HG02642 (cell line): ENCODE measurements at regions not wholly inside any gene's neighbourhood (a gene's known extent, or its start where the extent isn't known, plus 50 kb on each side); places are given as distances from the start of the nearest gene placed in this dataset.
A peak's percentile ranks its signal among the peaks of the same experiment; 100 is the strongest.
"Not testable (repeated sequence)": the region's sequence is repeated elsewhere in the genome, so short reads cannot be mapped to it uniquely, and the experiment has no call there.

Experiments
- ATAC-seq: cut with Tn5 transposase; IDR thresholded peaks from one replicate; pipeline ENCODE4 v1.9.1; 2021; ENCODE audit warnings: mild to moderate bottlenecking; ENCODE audit not compliant: unreplicated experiment, poor library complexity

DNA sequence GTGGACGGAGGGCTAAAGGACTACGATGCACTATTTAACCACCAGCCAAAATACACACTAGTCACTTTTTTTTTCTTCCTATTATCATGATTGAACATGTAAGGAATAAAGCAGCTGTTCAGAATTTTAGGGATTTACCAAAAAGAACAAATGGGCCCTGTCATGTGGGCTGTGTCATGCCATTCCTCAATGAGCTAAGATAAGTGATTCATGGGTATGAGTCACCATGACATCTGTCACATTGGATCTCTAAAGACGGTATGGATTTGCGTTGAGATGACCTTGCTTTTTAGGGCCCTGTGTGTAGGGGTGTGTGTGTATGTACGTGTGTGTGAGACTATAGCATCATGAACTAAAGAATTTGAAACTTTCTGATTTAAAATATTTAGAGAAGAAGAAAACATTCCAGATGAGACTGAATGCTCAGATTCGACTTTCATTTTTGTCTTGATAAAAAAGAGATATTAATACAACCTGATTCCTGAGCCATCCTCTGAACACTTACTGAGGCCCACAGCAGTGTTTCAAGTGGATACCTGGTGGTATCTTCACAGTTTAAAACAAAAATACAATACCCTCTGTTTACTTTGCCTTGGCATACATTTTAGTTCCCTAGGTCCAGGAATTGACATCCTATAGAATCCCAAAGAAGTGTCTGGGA lies 246.1 kb upstream of the DUSP10 start:
- ATAC-seq = no peak

DNA sequence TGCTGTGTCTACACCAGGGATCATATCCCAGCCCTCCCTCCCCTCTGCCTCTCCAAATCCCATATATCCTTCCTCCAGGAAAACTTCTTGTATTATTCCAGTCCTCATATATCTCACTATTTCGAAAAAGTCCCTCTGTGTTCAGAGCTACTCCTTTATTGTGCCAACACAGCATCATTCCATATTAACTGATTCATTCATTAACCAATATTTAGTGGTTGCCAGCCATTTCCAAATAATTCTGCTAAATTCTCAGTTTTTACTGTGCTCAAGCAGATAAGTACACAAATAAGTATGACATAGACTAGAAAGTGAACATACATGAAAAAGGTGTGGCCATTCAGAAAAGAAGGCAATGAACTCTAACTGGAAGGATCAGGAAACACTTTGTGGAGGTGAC lies 241.6 kb upstream of the DUSP10 start:
- no peak for ATAC-seq

DNA sequence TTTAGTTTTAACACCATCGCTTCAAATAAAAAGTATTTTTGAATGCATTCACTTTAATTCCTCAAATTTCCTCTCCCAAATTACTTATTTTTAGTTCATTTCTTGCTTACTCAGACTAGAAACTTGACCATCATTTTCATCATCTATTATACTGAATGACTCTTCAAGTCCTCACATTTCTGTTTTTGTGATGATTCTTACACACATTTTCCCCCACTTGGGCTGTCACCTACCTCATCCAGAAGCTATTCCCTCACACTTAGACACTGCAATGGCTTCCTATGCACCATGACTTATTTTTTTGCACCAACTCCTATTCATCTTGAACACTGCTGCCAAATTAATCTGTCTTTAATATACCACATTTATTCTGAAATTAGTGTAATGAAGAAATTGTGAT lies 239.6 kb upstream of the DUSP10 start:
- no peak for ATAC-seq

DNA sequence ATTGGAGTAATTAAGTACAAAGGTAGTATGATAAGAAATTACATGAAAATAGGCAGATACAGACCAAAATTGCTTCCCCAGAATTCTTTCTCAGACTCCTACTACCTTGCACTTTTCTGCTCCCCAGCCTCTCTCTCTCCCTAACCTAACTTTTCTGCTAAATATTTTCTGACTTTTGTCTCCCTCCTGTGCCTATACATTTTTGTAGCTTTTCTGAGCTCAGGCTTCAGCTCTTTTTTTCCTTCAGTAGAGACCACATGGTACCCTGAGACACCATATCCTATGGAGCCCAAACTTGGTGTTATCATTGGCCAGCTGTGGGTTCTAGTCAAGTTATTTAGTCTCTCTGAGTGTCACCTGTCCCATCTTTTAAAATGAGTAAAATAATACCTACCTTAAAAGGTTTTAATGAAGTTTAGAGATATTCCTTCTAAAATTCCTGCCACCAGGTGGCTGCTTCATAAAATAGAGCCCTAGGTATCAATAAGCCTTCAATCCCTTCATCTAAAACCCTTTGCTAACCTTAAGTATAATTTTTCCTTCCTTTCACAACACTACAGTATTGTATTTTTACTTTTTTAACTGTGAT lies 237.6 kb upstream of the DUSP10 start:
- ATAC-seq = no peak

DNA sequence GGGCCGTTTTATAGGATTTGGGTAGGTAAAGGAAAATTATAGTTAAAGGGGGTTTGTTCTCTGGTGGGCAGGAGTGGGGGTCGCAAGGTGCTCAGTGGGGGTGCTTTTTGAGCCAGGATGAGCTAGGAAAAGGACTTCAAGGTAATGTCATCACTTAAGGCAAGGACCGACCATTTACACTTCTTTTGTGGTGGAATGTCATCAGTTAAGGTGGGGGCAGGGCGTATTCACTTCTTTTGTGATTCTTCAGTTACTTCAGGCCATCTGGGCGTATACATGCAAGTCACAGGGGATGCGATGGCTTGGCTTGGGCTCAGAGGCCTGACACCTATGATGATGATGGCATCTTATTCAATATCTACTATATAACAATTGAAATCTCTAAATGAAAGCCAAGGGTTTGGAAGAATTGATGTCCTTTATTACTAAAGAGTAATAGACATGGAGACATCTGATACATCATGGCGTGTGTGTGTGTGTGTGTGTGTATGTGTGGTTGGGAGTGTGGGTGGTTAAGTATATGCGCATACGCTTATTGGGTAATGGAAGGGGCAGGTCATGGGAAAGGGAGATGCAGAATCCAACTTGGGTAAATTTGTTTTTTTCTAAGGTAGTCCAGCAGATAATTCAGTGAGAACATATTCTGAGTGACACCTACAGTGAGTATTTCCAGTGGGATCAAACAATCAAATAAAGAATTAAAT lies 236.9 kb upstream of the DUSP10 start:
- not testable (repeated sequence) for ATAC-seq

DNA sequence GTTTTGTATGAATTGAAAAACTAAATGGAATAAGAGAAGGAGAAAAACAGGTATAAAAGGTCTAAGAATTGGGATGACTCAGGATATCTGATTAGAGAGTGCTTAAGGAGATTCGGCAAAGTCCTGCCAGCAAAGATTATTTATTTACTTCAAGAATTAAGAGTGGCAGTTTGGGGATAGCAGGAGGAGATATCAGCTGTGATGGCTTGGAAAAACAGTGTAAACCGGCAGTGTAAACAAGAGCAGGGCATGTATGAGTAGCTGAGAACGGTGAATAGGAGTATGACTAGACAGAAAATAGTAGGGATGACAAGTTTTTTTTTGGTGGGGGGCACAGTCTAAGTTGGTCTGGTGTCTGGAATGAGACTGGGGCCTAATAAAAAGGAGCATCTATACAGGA lies 231.9 kb upstream of the DUSP10 start:
- not testable (repeated sequence) for ATAC-seq

DNA sequence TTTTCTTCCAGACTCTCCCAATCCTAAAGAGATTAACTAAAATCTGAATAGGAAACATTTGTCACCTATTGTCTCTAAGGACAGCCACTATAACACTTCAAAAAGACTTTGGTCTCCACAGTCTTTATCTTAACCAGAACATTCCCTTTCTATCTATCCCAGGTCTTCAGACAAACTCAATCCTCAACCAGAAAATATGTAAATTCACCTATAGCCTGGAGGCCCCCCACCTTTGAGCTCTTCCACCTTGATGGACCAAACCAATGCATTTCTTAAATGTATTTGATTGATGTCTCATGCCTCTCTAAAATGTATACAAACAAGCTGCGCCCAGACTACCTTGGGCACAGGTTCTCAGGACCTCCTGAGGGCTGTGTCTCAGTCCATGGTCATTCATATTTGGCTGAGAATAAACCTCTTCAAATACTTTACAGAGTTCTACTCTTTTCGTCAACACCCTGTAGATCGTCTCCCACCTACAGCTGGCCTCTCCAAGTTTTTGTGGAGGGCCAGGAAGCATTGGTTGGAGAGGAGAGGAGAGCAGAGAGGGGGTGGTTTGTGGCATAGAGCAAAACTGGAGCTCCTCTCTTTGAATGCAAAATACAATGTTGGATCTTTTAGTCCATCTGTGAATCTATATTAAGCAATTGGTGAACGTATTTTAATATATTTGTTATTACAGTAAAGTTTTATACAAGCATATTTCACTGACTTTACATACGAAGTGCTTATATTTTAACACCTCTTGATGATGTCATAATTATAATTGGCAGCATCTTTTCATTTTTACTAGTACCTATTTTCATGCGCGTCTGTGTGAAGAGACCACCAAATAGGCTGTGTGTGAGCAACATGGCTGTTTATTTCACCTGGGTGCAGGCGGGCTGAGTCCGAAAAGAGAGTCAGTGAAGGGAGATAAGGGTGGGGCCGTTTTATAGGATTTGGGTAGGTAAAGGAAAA lies 230.7 kb upstream of the DUSP10 start:
- ATAC-seq = no peak

DNA sequence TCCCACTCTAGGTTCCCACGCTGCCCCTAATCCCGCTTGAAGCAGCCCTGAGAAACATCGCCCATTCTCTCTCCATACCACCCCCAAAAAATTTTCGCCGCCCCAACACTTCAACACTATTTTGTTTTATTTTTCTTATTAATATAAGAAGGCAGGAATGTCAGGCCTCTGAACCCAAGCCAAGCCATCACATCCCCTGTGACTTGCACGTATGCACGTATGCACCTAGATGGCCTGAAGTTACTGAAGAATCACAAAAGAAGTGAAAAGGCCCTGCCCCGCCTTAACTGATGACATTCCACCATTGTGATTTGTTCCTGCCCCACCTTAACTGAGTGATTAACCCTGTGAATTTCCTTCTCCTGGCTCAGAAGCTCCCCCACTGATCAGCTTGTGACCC lies 229.1 kb upstream of the DUSP10 start:
- ATAC-seq = not testable (repeated sequence)

DNA sequence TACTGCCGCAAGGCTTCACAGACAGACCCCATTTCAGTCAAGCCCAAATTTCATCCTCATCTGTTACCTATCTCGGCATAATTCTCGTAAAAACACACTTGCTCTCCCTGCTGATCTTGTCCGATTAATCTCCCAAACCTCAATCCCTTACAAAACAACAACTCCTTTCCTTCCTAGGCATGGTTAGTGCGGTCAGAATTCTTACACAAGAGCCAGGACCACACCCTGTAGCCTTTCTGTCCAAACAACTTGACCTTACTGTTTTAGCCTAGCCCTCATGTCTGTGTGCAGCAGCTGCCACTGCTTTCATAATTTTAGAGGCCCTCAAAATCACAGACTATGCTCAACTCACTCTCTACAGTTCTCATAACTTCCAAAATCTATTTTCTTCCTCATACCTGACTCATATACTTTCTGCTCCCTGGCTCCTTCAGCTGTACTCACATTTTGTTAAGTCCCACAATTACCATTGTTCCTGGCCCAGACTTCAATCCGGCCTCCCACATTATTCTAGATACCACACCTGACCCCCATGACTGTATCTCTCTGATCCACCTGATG lies 227.5 kb upstream of the DUSP10 start:
- ATAC-seq = not testable (repeated sequence)

DNA sequence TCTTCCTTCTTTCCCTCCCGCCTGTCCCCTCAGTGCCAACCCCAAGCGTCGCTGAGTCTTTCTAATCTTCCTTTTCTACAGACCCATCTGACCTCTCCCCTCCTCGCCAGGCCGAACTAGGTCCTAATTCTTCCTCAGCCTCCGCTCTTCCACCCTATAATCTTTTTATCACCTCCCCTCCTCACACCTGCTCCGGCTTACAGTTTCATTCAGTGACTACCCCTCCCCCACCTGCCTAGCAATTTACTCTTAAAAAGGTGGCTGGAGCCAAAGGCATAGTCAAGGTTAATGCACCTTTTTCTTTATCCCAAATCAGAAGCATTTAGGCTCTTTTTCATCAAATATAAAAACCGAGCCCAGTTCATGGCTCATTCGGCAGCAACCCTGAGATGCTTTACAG lies 225.6 kb upstream of the DUSP10 start:
- ATAC-seq = not testable (repeated sequence)

DNA sequence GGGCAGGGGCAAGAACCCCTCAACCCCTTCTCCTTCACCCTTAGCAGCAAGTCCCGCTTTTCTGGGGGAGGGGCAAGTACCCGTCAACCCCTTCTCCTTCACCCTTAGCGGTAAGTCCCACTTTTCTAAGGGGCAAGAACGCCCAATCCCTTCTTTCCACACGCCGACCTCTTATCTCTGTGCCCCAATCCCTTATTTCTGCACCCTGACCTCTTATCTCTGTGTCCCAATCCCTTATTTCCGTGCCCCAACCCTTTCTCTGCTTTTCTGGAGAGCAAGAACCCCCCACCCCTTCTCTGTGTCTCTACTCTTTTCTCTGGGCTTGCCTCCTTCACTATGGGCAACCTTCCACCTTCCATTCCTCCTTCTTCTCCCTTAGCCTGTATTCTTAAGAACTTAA lies 225.0 kb upstream of the DUSP10 start:
- ATAC-seq = not testable (repeated sequence)

DNA sequence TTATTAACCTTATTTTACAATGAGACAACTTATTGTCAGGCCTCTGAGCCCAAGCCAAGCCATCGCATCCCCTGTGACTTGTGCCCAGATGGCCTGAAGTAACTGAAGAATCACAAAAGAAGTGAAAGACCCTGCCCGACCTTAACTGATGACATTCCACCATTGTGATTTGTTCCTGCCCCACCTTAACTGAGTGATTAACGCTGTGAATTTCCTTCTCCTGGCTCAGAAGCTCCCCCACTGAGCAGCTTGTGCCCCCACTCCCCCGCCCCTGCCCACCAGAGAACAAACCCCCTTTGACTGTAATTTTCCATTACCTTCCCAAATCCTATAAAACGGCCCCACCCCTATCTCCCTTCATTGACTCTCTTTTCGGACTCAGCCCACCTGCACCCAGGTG lies 224.0 kb upstream of the DUSP10 start:
- not testable (repeated sequence) for ATAC-seq

DNA sequence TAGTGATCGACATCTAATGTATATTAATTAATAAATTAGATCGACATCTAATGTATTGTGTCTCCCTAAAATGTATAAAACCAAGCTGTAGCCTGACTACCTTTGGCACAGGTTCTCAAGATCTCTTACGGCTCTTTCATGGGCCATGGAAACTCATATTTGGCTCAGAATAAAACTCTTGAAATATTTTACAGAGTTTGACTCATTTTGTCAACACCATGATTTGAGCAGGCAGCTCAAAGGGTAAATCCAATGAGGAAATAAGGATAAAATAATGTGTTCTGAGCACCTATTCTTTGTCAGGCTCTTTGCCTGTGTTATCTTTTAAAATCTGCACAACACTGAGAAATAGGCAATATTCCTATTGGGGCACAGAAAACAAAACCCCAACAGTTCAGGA lies 223.4 kb upstream of the DUSP10 start:
- no peak for ATAC-seq

DNA sequence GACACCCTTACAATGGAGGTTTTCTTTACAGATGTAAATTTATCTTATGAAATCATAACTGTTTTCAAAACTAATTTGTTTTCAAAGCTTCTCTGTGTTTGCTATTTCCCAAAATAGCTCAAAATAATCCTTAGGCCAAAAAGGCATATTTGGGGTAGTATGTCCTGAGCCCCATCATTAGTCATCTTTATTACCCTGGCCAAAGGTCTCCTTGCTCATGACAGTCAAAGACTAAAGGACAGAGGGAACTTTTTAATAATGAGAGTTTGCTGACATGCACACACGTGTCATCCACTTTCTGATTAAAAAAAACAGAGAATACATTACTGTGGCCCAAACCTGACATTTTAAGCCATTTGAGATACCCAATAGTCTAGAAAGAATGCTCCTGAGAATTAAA lies 221.9 kb upstream of the DUSP10 start:
- ATAC-seq = no peak

DNA sequence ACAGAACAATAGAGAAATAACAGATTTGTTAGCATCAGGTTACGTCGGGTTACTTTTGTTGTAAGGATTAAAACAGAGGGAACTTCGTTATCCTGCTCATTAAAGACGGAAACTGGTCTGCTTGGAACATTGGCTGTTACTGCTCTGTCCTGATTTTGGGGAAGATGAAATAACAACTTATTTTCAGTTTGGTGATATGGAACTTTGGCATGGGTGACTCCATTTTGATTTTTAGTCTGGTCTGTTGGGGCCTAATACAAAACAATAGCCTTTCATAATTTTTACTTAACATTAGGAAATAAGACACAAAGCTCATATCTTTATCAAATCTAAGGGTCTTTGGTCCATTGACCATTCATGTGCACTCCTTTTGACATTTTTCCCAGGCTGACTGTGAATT lies 220.5 kb upstream of the DUSP10 start:
- ATAC-seq = no peak

DNA sequence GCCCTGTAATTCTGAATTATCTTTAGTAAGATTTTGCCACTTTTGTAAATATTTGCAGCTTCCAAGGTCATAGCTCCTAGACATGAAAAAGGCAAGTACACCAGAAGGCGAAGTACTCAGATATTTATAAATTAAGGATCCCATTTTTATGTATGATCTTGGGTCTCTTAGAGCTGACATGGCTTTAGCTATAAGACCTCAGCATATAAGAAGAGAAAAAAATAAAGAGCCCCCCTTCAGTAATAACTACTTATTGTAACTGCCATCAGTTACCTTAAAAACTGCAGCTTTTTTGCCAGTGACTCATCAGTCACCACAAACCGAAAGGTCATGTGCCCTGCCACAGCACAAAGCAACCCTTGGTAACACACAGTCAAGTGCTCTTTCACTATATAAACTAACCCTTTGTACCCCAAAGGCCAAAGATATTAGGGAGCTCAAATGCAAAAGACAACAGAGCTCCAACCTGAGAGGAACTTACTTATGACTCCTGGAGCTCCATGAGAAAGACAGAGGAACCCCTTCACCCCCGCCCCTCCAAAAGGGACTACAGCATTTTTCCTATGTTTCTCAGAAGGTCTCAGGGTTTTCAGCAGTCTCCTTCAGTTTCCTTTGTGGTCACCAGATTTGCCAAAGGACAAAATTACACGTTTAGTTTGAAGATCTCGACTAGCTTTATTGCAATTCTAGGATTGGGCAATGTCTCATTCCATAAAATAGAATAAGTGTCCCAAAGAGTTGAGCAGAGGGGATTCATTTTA lies 219.8 kb upstream of the DUSP10 start:
- peak; percentile 93 for ATAC-seq

DNA sequence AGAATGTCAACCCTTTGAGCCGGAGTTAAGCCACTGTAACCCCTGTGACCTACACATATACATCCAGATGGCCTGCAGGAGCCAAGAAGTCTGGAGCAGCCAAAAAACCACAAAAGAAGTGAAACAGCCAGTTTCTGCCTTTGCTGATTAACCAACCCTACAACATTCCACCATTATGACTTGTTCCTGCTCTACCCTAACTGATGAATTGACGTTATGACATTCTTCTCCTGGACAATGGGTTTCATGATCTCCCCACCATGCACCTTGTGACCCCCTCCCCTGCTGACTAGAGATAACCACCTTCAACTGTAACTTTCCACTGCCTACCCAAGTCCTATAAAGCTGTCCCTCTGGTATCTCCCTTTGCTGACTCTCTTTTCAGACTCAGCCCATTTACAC lies 216.3 kb upstream of the DUSP10 start:
- ATAC-seq = not testable (repeated sequence)

DNA sequence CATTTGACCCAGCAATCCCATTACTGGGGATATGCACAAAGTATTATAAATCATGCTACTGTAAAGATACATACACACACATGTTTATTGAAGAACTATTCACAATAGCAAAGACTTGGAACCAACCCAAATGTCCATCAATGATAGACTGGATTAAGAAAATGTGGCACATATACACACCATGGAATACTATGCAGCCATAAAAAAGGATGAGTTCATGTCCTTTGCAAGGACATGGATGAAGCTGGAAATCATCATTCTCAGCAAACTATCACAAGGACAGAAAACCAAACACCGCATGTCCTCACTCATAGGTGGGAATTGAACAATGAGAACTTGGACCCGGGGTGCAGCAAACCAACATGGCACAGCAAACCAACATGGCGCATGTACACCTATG lies 215.5 kb upstream of the DUSP10 start:
- ATAC-seq = not testable (repeated sequence)

DNA sequence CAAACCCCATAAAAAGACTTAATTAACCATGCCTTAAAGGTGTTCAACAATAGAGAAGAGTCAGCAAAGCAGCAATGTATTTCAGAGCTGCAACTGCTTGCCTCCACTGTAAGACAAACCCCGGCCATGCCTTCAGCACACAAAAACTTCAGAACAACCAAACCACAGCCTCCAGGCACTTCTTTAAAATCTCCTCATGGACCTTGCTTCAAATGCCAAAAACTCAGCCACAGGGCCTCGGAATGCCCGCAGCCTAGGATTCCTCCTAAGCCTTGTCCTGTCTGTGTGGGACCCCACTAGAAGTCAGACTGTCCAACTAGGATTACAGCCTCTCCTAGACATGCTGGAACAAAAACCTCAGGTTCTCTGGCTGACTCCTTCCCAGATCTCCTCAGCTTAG lies 208.1 kb upstream of the DUSP10 start:
- no peak for ATAC-seq

DNA sequence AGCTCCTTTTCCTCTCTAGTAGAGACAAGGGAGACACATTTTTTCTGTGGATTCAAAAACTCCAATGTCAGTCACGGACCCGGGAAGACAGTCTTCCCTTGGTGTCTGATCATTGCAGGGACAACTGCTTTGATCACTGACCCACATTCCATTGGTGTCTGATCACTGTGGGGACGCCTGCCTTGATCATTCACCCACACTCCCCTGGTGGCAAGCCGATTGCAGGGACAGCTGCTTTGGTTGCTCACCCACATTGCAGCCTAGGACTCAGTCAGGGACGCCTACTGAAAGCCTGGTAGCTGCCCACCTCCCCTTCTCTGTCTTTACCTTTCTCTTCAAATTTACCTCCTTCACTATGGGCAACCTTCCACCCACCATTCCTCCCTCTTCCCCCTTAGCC lies 206.6 kb upstream of the DUSP10 start:
- ATAC-seq = no peak
